AG04450 (cell line): ENCODE measurements at regions not wholly inside any gene's neighbourhood (a gene's known extent, or its start where the extent isn't known, plus 50 kb on each side); places are given as distances from the start of the nearest gene placed in this dataset.
"Not testable (repeated sequence)": the region's sequence is repeated elsewhere in the genome, so short reads cannot be mapped to it uniquely, and the experiment has no call there.

ENCODE experiments used
- CTCF ChIA-PET: fragments of 300-600, 350-600 bp; formaldehyde crosslinking; extraction: SDS; loops from one replicate; lab custom pipeline; 2022; ENCODE audit warnings: antibody characterized with exemption, inconsistent platforms; lab: Charles Lee
- POLR2A ChIA-PET: fragments of 350-600 bp; formaldehyde crosslinking; extraction: SDS; loops from one replicate; lab custom pipeline; 2021; ENCODE audit warnings: antibody characterized with exemption, inconsistent platforms; lab: Yijun Ruan, JAX
- DNase-seq: peaks from one replicate; pipeline ENCODE4 v3.0.0-alpha.2; 2011; ENCODE audit warnings: low read depth, low spot score
- H3K27ac ChIP-seq: one replicate; pipeline ENCODE4 v1.5.1; 2012; ENCODE audit warnings: low read depth, low read length, control low read depth
- H3K27me3 ChIP-seq: one replicate; pipeline ENCODE4 v1.6.0; 2012; ENCODE audit warnings: low read length; ENCODE audit not compliant: control insufficient read depth, insufficient read depth
- H3K4me3 ChIP-seq: 2 replicates; pipeline ENCODE4 v1.5.1; 2011; ENCODE audit warnings: mild to moderate bottlenecking, low read depth, low read length, control low read depth
- H3K9me3 ChIP-seq: 2 replicates; pipeline ENCODE4 v1.5.1; 2012; ENCODE audit warnings: low read length; ENCODE audit not compliant: control insufficient read depth, insufficient read depth
- TF ChIP-seq, protein P1 (sequence below): IDR thresholded peaks from 2 replicates; pipeline ENCODE4 v1.5.1; 2011; ENCODE audit warnings: low read depth, low read length, control low read depth, inconsistent platforms

DNA sequence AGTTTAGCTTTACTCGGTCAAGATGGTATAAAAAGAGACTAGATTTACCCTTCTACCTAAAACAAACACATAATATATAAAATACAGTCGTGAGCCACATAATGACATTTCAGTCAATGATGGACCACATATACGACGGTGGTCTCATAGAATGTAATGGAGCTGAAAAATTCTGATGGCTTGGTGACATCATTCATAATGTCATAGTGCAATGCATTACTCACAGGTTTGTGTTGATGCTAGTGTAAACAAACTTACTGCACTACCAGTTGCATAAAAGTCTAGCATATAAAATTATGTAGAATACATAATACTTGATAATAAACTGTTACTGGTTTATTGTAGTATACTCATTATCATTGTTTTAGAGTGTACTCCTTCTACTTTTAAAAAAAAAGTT is 115.9 kb upstream of the GDNF start:
- no peaks in the 10 kb centered on the region for H3K27me3 ChIP-seq
- peaks cover 2% of the 10 kb centered on the region for H3K9me3 ChIP-seq
- DNase-seq, result no peak
- TF ChIP-seq, protein P1, sequence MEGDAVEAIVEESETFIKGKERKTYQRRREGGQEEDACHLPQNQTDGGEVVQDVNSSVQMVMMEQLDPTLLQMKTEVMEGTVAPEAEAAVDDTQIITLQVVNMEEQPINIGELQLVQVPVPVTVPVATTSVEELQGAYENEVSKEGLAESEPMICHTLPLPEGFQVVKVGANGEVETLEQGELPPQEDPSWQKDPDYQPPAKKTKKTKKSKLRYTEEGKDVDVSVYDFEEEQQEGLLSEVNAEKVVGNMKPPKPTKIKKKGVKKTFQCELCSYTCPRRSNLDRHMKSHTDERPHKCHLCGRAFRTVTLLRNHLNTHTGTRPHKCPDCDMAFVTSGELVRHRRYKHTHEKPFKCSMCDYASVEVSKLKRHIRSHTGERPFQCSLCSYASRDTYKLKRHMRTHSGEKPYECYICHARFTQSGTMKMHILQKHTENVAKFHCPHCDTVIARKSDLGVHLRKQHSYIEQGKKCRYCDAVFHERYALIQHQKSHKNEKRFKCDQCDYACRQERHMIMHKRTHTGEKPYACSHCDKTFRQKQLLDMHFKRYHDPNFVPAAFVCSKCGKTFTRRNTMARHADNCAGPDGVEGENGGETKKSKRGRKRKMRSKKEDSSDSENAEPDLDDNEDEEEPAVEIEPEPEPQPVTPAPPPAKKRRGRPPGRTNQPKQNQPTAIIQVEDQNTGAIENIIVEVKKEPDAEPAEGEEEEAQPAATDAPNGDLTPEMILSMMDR, result no peak
- ChIA-PET POLR2A (no interaction called here), CTCF (interaction anchor here (1.2 kb wide), 1 partner anchor 310 kb away, joined by 3 read pairs; no protein-coding TSS in a partner anchor)
- no peak overlapping the region for H3K27ac ChIP-seq
- no peak overlapping the region for H3K4me3 ChIP-seq

DNA sequence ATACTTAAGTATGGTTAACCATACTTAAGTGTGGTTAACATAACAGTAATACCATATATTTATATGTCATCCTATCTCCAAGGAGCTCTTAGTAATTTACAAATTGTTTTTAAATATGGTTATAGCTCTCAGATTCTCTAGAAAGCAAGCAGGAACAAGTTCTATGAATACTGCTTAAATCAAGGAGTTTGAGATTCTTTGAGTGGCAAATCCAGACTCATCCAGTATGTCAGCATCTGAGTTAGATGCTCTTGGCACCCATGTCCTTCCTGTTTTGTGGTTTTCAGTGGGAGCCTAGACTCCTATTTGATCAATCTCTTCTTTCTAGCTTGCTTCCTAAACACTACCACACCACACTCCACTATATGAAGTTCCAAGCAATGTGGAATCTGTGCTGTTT is 114.7 kb upstream of the GDNF start:
- H3K27ac ChIP-seq, result no peak overlapping the region
- CTCF ChIA-PET, result interaction anchor here (0.7 kb wide), 1 partner anchor 295 kb away, joined by 3 read pairs; no protein-coding TSS in a partner anchor
- H3K9me3 ChIP-seq, result peaks cover 2% of the 10 kb centered on the region
- POLR2A ChIA-PET, result no interaction called here
- no peaks in the 10 kb centered on the region for H3K27me3 ChIP-seq
- no peak overlapping the region for H3K4me3 ChIP-seq
- TF ChIP-seq, protein P1, result no peak
- no peak for DNase-seq

DNA sequence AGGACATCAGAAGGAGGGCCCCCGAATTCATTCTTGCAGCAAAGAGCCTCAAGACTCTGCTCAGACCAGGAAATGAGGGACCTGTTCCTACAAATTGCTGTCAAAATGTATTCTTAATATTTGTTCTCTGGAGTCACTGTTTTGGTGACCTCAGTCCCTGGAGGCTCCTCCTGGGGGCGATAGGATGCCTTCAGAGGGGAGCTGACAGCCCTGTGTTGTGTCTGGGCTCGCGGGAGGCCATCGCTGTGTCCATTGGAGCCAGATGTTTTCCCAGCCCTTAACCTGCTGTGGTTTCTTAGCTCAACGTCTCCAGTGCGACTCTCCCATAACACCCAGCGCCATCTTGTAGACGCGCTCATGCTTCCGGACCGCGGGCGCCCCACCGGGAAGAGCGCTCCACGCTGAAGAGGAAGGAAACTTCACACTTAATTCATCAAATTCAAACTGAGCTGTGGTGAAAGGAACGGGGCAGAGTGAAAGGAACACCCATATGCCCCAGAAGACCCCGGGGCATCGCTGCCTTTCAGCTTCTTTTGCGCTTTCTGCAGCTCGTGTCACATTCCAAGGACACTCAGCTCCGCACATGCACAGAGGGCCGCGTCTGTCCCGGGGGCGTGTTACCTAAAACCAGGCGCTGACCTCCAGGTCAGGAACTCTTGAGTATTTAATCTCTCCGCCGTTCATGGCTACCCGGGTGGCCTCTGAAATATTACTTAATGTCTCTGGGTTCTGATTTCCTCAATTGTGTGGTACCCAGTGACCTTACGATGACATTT is 112.3 kb upstream of the GDNF start:
- TF ChIP-seq, protein P1, result no peak
- ChIA-PET CTCF (no interaction called here), POLR2A (no interaction called here)
- no peak for DNase-seq
- no peaks in the 10 kb centered on the region for H3K27me3 ChIP-seq
- peaks cover 2% of the 10 kb centered on the region; the same call in 1 of the 2 replicates for H3K9me3 ChIP-seq
- H3K4me3 ChIP-seq, result no peak overlapping the region
- H3K27ac ChIP-seq, result no peak overlapping the region

DNA sequence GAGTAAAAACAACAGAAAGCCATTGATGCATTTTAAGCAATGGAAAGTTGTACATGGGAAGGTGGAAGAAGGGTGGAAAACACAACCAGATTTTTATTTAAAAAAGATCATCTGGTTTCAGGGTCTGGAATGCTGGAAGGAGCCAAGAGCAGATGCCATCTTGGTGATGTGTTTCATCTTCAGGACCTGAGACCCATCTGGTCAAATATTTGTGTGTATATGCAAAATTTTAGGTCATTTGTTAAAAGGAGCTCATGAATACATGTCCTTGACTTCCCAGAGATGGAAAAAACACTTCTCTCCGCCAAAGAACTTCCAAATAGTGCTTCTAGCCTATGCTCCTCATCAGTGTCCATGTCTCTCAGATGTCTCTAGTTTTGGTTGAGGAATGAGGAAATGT is 110.6 kb upstream of the GDNF start:
- TF ChIP-seq, protein P1, result no peak
- peaks cover 2% of the 10 kb centered on the region; the same call in 1 of the 2 replicates for H3K9me3 ChIP-seq
- ChIA-PET CTCF (no interaction called here), POLR2A (no interaction called here)
- no peak overlapping the region for H3K27ac ChIP-seq
- H3K4me3 ChIP-seq, result no peak overlapping the region
- no peak for DNase-seq
- no peaks in the 10 kb centered on the region for H3K27me3 ChIP-seq

DNA sequence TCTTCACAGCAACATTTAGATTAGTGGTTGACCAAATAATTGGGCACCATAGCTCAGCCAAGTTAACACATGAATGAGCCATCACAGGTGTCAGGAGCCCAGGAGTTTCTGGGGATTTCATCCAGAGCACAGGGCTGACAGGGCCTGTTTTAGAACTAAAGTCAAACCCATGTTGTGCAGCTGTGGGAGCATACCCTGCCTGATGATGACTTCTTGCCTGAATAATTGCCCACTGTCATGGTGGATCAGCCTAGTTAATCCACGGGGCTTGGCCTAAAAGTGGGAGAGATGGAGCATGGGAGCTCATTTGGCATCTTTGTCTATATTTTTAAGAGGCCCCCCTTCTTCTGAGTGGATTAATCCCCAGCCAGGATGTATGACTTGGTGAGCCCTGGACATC is 105.6 kb upstream of the GDNF start:
- TF ChIP-seq, protein P1, result no peak
- CTCF ChIA-PET, result no interaction called here
- H3K27me3 ChIP-seq, result peaks cover 2% of the 10 kb centered on the region
- POLR2A ChIA-PET, result no interaction called here
- no peak overlapping the region for H3K27ac ChIP-seq
- no peak overlapping the region for H3K4me3 ChIP-seq
- DNase-seq, result no peak
- H3K9me3 ChIP-seq, result no peaks in the 10 kb centered on the region

DNA sequence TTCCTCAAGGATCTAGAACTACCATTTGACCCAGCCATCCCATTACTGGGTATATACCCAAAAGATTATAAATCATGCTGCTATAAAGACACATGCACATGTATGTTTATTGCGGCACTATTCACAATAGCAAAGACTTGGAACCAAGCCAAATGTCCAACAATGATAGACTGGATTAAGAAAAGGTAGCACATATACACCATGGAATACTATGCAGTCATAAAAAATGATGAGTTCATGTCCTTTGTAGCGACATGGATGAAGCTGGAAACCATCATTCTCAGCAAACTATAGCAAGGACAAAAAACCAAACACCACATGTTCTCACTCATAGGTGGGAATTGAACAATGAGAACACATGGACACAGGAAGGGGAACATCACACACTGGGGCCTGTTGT is 103.3 kb upstream of the GDNF start:
- CTCF ChIA-PET, H3K9me3 ChIP-seq, H3K27ac ChIP-seq, H3K27me3 ChIP-seq, H3K4me3 ChIP-seq, POLR2A ChIA-PET, DNase-seq: not testable (repeated sequence)
